ENCODE measurements at regions not wholly inside any gene's neighbourhood (a gene's known extent, or its start where the extent isn't known, plus 50 kb on each side); places are given as distances from the start of the nearest gene placed in this dataset.

GRCh38 chr5:135195270-135195608 is 161.2 kb upstream of the PITX1 start:
- DNase-seq: no peak

GRCh38 chr5:135194573-135195269 is 160.7 kb upstream of the PITX1 start:
- DNase-seq: no peak

GRCh38 chr5:135194126-135194488 is 160.1 kb upstream of the PITX1 start:
- no peak for DNase-seq

- no peak for DNase-seq
These were observed 159.4 kb upstream of the PITX1 start for GRCh38 chr5:135193213-135194125.

- DNase-seq: no peak
These were observed 158.3 kb upstream of the PITX1 start for GRCh38 chr5:135192351-135192750.

- DNase-seq: peak; percentile 72
These were observed 157.2 kb upstream of the PITX1 start for GRCh38 chr5:135191084-135191826.

GRCh38 chr5:135190416-135191083 is 156.5 kb upstream of the PITX1 start:
- no peak for DNase-seq

- no peak for DNase-seq
These were observed 155.0 kb upstream of the PITX1 start for GRCh38 chr5:135189024-135189423.

- no peak for DNase-seq
These were observed 154.3 kb upstream of the PITX1 start for GRCh38 chr5:135188233-135188914.

- DNase-seq: no peak
These were observed 152.9 kb upstream of the PITX1 start for GRCh38 chr5:135186662-135187522.

- no peak for DNase-seq
These were observed 151.5 kb upstream of the PITX1 start for GRCh38 chr5:135185481-135186065.

- DNase-seq: no peak
These were observed 150.6 kb upstream of the PITX1 start for GRCh38 chr5:135184646-135185045.

GRCh38 chr5:135183464-135183863 is 149.4 kb upstream of the PITX1 start:
- no peak for DNase-seq

GRCh38 chr5:135182675-135183074 is 148.6 kb upstream of the PITX1 start:
- DNase-seq: no peak

- no peak for DNase-seq
These were observed 147.6 kb upstream of the PITX1 start for GRCh38 chr5:135181653-135182052.

GRCh38 chr5:135179308-135179980 is 145.4 kb upstream of the PITX1 start:
- peak; percentile 74 for DNase-seq

GRCh38 chr5:135178476-135179155 is 144.6 kb upstream of the PITX1 start:
- no peak for DNase-seq

- DNase-seq: no peak
These were observed 143.6 kb upstream of the PITX1 start for GRCh38 chr5:135177591-135177990.

GRCh38 chr5:135176991-135177390 is 143.0 kb upstream of the PITX1 start:
- no peak for DNase-seq

Data from COR-L47 (cell line).